DND-41 (cell line): ENCODE measurements at regions not wholly inside any gene's neighbourhood (a gene's known extent, or its start where the extent isn't known, plus 50 kb on each side); places are given as distances from the start of the nearest gene placed in this dataset.

Experiments
- EZH2 ChIP-seq: IDR thresholded peaks from 3 replicates; pipeline ENCODE4 v1.6.1; 2012; ENCODE audit warnings: borderline replicate concordance, low read depth, mild to moderate bottlenecking, moderate library complexity, low read length, inconsistent platforms; ENCODE audit not compliant: severe bottlenecking
- TF ChIP-seq, protein P1 (sequence below): IDR thresholded peaks from 2 replicates; pipeline ENCODE4 v1.5.1; 2012; ENCODE audit warnings: borderline replicate concordance, low read length, moderate library complexity, mild to moderate bottlenecking; ENCODE audit not compliant: poor library complexity, severe bottlenecking; ENCODE audit errors: extremely low read depth

GRCh38 chr12:45568808-45569207 is 160.7 kb upstream of the ARID2 start:
- TF ChIP-seq, protein P1, sequence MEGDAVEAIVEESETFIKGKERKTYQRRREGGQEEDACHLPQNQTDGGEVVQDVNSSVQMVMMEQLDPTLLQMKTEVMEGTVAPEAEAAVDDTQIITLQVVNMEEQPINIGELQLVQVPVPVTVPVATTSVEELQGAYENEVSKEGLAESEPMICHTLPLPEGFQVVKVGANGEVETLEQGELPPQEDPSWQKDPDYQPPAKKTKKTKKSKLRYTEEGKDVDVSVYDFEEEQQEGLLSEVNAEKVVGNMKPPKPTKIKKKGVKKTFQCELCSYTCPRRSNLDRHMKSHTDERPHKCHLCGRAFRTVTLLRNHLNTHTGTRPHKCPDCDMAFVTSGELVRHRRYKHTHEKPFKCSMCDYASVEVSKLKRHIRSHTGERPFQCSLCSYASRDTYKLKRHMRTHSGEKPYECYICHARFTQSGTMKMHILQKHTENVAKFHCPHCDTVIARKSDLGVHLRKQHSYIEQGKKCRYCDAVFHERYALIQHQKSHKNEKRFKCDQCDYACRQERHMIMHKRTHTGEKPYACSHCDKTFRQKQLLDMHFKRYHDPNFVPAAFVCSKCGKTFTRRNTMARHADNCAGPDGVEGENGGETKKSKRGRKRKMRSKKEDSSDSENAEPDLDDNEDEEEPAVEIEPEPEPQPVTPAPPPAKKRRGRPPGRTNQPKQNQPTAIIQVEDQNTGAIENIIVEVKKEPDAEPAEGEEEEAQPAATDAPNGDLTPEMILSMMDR: no peak
- no peak for TF ChIP-seq EZH2
